ENCODE measurements at regions not wholly inside any gene's neighbourhood (a gene's known extent, or its start where the extent isn't known, plus 50 kb on each side); places are given as distances from the start of the nearest gene placed in this dataset.

DNA sequence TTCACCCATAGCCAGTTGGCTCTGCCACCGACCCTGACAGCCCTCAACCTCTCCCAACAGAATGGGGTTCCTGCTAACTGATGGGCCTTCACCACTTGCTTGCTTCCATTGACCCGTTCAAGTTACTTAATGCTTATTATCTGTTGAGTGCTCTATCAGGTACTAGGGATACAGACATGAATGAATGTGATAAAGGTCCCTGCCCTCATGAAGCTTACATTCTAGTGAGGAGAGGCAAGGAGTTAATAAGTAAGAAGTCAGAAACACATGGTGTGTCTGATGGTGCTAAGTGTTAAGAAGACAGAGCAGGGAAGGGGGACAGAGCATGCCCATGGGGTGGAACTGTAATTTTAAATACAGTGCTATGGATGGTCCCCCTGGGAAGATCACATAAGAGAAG lies 107.5 kb upstream of the JUN start:
- ChIA-PET CTCF (interaction anchor here (1.8 kb wide), 1 partner anchor 9 kb away, joined by 7 read pairs; no protein-coding TSS in a partner anchor), POLR2A (no interaction called here)
- H3K4me3 ChIP-seq (ENCODE audit: low read depth, low read length), result no peak overlapping the region
- TF ChIP-seq, protein P1, sequence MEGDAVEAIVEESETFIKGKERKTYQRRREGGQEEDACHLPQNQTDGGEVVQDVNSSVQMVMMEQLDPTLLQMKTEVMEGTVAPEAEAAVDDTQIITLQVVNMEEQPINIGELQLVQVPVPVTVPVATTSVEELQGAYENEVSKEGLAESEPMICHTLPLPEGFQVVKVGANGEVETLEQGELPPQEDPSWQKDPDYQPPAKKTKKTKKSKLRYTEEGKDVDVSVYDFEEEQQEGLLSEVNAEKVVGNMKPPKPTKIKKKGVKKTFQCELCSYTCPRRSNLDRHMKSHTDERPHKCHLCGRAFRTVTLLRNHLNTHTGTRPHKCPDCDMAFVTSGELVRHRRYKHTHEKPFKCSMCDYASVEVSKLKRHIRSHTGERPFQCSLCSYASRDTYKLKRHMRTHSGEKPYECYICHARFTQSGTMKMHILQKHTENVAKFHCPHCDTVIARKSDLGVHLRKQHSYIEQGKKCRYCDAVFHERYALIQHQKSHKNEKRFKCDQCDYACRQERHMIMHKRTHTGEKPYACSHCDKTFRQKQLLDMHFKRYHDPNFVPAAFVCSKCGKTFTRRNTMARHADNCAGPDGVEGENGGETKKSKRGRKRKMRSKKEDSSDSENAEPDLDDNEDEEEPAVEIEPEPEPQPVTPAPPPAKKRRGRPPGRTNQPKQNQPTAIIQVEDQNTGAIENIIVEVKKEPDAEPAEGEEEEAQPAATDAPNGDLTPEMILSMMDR (IDR thresholded peaks at IDR 0.05; ENCODE audit: insufficient read depth, low read length, missing control alignments), result no peak
- no peak for DNase-seq (ENCODE audit: low read depth, low spot score)

DNA sequence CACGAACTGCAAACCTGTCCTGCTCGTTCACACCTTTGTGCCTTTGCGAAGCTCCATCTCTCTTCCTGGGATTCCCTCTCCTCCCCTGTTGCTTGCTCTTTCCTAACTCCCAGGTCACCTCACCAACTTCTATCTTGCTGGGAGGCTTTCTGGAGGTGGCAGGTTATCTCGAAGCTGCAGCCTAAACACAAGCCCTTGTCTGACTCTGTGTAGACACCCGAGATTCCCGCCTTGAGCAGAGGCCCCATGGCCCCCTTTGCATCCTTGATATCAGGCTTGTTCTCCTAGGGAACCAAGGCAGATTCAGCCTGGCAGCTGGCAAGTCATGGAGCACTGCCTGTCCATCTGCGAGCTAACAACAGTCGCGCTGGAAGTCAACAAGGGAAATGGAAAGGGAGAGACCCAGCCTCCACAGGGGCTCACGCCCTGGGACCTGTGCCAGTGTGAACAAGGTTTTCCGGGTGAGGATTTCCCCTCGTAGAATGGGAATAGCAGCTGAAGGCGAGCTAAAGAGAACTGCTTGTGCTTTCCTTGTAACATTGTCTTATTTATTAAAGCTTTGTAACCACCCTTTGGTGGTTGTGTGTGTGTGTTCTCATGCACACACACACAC lies 109.5 kb upstream of the JUN start:
- H3K4me3 ChIP-seq (ENCODE audit: low read depth, low read length), result no peak overlapping the region
- ChIA-PET POLR2A (no interaction called here), CTCF (no interaction called here)
- no peak for DNase-seq (ENCODE audit: low read depth, low spot score)
- TF ChIP-seq, protein P1 (IDR thresholded peaks at IDR 0.05; ENCODE audit: insufficient read depth, low read length, missing control alignments), result no peak

DNA sequence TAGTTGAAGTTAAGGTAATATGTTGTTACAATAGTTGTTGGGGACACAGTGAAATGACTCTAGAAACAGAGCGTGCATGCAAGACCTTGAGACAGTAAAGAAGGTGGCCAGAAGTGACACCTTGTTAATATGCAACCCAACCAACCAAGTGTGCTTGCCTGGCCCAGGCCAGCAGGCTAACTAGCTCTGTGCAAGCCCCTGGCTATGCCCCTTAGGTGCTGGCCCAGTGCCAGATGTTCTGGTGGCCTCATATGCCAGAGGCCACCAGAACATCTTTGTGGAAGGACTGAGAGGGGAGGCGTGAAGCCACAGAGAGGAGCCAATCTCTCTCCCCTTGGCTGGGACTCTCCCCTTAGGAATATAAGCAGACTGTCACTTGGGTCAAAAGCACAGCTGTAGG lies 111.2 kb upstream of the JUN start:
- TF ChIP-seq, protein P1 (IDR thresholded peaks at IDR 0.05; ENCODE audit: insufficient read depth, low read length, missing control alignments), result no peak
- POLR2A ChIA-PET, result no interaction called here
- H3K4me3 ChIP-seq (ENCODE audit: low read depth, low read length), result no peak overlapping the region
- CTCF ChIA-PET, result no interaction called here
- no peak for DNase-seq (ENCODE audit: low read depth, low spot score)

DNA sequence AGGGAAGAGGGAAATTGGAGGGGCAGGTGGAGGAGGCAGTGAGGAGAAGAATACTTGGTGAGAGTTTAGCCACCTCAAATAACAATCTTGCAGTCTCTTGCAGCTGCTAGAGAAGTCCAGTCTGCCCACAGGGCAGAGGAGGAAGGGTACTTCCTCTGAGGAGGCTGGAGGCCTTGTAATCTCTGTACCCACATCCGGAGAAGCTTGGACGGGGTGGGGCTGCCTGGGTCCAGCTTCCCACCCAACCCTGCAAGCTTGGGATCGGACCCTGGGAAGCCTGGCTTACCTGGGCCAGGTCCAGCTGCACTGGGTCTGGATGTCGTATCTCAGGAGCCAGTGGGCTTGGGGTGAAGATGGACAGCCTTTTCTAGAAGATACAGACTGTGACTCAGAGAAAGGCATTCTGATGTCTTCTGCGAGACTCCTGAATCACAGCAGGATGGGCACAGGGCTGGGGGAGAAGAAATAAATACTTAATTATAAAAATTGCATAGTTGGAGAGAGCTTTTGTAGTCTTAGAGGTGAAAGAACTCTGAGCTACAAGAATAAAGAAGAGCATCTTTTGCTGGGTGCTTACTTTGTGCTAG lies 111.8 kb upstream of the JUN start:
- TF ChIP-seq, protein P1 (IDR thresholded peaks at IDR 0.05; ENCODE audit: insufficient read depth, low read length, missing control alignments), result no peak
- CTCF ChIA-PET, result no interaction called here
- POLR2A ChIA-PET, result no interaction called here
- H3K4me3 ChIP-seq (ENCODE audit: low read depth, low read length), result no peak overlapping the region
- no peak for DNase-seq (ENCODE audit: low read depth, low spot score)

DNA sequence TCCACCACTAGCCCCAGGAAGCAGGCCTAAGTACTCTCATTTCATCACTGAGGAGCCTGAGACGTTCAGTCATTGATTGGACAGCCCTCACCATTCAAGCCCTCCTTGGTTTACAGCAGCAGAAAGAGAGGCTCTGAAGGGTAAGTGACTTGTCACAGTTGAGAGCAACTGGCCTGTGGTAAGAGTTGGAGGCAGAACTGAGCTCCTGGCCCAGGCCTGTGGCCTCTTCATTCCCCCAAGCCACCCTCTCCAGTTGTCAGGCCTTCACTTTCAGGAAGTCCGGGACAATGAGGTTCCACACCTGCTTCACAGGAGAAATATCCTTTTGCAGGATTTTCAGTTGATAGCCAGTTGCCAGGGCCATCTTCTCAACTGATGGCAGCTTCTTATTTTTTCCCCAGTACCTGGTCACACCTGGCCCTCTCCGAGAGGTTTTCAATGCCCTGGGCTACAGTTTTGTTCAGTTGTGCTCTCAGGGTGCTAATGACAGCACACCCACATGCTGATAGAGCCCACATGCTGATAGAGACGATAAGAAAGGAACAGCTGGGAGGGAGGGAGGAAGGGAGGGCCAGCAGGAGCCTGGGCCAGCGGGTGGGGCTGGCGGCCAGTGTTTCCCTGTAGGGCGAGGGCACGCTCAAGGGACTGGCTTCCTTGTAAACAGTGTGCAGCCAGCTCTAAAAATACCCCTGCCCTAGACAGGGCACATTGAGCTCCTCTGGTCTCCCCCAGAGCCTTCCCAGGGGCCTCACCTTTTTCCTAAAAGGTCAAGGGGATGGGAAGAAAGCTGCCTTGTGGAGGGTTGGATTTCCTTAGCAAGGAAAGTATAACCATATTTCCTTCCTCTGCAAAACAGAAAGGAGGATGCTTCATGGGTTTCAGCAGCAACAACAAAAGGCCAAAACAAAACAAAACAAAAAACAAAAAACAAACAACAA lies 112.7 kb upstream of the JUN start:
- ChIA-PET POLR2A (no interaction called here), CTCF (no interaction called here)
- H3K4me3 ChIP-seq (ENCODE audit: low read depth, low read length), result no peak overlapping the region
- TF ChIP-seq, protein P1 (IDR thresholded peaks at IDR 0.05; ENCODE audit: insufficient read depth, low read length, missing control alignments), result no peak
- DNase-seq (ENCODE audit: low read depth, low spot score), result no peak
